Globus pallidus (tissue), 1 donor: ENCODE measurements at regions not wholly inside any gene's neighbourhood (a gene's known extent, or its start where the extent isn't known, plus 50 kb on each side); places are given as distances from the start of the nearest gene placed in this dataset.
"Not testable (repeated sequence)": the region's sequence is repeated elsewhere in the genome, so short reads cannot be mapped to it uniquely, and the experiment has no call there.

Experiments
- DNase-seq: peaks from one replicate; pipeline ENCODE4 v3.0.0-alpha.2; 2015; ENCODE audit warnings: low spot score

DNA sequence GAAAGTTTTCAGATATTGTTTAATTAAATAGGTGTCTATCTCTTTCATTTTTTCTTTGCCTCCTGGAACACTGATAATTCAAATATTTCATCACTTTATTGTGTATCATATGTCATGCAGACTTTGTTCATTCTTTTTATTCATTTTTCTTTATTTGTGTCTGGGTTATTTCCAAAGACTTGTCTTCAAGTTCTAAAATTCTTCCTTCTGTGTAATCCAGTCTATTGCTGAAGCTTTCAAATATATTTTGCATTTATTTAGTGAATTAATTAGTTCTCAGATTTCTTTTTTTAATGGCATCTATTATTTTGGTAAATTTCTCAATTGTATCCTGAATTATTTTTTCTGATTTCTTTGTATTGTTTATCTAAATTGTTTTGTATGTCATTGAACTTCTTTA is 70.1 kb downstream of the ZNF330 start:
- no peak for DNase-seq

DNA sequence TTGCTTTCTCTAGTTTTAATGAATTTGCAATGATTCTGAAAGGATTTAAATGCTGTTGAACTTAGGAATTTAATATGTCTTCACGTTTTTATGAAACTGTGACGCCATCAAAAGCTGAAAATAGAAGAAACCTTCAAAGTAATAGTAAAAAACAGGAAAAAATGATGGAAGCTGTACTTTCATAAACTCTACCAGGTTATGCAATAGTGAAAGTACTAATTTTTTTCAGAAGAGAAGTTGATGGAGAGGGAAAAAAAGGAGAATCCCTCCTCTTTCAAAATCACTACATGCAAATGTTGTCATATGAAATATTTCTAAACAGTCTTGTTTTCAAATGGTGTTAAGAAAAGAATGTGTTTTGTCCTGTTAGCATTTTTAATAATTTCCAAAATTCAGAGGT is 73.6 kb downstream of the ZNF330 start:
- DNase-seq = no peak

GRCh38 chr4:141301216-141301615 is 80.5 kb downstream of the ZNF330 start:
- DNase-seq = no peak

DNA sequence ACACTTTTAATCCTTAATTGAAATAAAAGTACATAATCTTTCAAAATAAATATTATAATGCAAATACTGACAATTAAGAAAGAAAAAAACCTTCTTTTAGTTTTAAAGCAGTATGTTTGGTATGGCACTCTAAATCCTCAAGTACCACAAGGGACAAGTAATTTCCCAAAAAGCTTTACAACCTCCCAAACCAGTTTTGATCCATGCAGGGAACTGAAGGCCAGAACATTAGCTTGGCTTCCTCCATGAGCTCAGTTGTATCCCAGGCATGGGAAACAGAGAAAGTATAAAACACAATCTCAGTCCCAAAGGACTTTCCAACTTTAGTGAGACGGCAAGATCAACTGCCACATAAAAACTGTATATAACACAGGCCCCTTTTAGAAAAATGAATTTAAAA is 82.2 kb downstream of the ZNF330 start:
- DNase-seq = no peak

- no peak for DNase-seq
These were observed 83.7 kb downstream of the ZNF330 start for GRCh38 chr4:141304346-141304745.

DNA sequence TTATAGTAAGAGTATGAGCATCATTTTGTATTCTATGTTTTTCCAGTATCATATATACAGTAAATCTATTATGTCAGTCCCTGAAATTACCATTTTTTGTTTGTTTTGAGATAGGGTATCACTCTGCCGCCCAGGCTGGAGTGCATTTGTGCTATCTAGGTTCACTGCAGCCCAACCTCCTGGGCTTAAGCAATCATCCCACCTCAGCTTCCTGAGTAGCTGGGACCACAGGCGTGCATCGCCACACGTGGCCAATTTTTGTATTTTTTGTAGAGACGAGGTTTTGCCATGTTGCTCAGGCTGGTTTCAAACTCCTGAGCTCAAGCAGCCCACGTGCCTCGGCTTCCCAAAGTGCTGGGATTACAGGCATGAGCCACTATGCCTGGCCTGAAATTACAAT is 85.6 kb downstream of the ZNF330 start:
- no peak for DNase-seq

GRCh38 chr4:141307241-141307689 is 86.6 kb downstream of the ZNF330 start:
- DNase-seq = peak; percentile 27

DNA sequence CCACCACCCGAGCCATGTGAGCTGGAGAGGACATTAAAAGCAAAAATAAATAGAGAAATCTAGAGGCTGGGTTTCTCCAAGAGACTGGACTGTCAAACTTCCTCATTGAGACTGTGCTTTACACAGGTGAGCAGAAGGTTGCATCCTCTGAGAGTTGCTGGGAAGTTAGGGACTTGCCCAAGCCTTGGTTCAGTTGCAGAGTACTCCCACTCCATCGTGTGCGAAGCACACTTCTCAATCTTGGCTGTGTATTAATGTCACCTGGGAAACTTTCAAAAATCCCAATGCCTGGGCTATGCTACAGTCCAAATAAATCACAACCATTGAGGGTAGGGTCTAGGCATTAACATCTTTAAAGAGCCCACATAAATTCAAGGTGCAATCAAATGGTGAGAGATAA is 89.2 kb downstream of the ZNF330 start:
- DNase-seq = no peak

DNA sequence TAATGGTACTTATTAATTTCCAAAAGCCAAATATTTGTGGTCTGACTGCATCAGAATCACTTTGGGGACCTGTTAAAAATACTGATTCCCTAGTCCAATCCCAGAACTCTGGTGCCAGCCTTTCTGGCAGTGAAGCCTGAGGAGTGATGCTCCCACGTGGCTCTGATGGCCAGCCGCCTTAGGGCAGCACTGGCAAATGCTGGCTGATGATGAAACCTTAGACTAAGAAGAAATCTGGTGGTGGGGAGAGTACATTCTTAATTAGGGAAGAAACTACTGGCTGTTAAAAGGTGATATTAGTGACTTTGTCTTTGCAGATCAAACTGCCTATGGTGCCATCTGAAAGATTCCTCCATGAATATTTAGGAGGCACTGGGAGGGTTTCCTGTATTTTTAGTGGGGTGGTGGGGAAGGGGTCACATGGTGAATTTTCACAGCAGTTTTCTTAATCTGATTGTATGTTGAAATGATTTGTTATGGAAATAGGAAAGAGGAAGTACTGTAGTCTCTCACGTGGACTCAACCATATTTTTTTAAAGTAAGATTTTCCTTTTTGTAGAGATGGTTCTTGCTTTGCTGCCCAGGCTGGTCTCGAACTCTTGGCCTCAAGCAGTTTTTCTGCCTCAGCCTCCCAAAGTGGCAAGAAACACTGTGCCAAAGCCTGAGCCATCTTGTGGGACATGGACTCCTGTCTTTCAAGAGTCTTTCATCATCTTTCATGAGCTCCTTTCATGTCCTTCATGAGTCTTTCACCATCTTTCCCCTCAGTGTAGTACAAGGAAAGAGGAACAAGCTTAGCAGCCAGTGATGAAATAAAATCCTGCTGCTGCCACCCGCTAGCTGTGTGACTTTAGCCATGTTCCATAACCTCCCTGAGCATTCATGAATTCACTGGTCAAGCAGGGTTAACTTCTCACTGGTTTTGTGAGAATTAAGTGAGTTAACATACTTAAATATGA is 90.8 kb downstream of the ZNF330 start:
- no peak for DNase-seq

DNA sequence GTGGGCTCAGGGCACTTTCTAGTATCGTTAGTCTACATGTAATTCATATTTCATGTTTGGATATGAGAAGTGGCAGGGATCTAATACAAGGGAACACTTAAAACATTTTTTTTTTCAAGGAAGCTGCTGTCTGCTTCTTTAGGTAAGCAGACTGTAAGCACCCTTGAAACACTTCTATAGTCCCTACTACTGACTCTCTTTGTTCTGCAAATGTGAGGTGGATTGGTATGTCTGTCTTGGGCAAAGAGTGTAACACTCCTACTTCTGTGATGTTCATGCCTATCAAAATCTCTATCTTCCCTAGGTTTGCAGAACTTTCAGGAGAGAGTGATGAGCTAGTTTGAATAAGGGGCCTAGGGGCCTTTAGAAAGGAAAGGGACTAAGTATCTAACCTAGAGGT is 93.9 kb downstream of the ZNF330 start:
- DNase-seq = no peak

DNA sequence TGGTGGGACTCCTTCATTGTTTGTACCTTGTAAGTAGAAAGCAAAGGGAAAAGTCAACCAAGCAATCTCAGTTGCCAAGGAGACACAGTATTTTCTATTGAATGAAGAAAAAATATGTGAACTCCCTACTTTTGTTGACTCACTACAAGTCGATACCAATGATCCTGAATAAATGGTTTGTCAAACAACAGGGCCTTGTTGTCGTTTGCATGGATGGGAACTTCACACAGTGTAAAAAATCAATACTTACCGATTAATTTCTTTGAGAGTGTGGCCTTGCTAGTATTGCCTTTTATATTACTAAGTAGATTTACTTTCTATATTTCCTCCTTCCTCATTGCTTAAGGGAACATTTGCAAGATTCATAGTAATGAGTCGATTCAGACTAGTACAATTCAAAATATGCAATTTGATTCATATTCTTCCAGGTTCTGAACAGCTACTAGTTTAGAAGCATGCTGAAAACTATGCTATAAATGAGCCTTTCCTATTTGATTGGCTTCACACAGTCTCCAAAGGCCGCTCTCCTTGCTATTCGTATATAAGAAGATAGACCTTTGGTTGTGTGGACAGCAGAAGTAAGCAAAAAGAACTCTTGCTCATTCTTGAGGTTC is 108.0 kb downstream of the ZNF330 start:
- DNase-seq = no peak

GRCh38 chr4:141329174-141329569 is 108.5 kb downstream of the ZNF330 start:
- no peak for DNase-seq

DNA sequence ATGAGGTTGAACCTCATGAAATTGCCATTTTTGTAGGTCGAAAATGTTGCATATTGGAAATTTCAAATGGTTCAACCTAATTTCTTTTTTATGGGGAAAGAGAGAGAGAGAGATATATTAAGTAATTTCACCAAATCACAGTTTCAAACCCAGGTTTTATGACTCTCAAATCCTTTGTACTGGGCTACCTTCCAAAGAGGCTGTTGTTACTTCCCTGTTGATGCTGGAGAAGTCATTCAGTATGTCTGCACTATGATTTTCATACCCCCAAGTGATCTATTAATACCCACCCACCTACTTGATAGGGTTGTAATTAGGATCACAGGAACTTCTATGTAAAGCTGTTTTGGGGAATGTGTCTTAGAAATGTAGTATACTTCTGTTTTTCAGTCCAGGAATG is 109.9 kb downstream of the ZNF330 start:
- DNase-seq = no peak

DNA sequence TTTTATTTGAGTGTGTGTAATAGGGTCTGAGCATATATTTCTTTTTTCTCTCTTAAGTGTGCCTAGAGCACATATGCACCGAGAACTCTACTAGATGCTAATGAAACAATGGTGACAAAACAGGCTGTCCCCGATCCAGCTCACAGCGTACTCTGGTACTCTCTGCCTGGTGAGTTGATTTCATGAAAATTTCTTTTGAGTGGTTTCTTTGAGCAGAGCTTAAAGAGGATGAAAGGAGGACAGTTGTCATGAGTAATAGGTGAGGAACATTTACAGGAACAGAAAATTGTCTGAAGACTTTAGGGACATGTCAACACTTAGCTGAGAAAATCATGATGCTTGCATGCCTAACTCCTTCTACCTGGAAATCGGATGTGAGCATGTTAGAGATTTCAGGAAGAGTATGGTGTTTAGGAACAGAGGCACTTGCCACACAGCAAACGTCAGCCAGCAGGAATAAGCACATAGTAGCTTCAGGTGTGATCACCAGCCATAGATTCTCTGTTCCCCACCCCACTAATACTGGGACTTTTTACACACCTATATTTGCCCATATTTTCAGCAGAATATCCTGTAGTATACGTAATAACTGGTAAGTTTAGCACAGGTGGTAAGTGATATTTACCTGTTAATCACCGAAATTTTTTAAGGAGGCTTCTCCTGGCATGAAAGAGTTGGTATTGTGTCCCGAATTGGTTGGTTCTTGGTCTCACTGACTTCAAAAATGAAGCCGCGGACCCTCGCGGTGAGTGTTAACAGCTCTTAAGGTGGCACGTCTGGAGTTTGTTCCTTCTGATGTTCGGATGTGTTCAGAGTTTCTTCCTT is 111.1 kb downstream of the ZNF330 start:
- no peak for DNase-seq

DNA sequence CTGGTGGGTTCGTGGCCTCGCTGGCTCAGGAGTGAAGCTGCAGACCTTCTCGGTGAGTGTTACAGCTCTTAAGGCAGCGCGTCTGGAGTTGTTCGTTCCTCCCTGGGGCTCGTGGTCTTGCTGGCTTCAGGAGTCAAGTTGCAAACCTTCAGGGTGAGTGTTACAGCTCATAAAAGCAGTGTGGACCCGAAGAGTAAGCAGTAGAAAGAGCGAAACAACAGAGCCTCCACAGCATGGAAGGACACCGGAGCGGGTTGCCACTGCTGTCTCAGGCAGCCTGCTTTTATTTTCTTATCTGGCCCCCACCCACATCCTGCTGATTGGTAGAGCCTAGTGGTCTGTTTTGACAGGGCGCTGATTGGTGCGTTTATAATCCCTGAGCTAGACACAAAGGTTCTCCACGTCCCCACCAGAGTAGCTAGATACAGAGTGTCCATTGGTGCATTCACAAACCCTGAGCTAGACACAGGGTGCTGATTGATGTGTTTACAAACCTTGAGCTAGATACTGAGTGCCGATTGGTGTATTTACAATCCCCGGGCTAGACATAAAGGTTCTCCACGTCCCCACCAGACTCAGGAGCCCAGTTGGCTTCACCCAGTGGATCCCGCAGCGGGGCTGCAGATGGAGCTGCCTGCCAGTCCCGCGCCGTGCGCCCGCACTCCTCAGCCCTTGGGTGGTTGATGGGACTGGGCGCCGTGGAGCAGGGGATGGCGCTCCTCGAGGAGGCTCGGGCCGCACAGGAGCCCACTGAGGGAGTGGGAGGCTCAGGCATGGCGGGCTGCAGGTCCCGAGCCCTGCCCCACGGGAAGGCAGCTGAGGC is 111.9 kb downstream of the ZNF330 start:
- not testable (repeated sequence) for DNase-seq

- not testable (repeated sequence) for DNase-seq
These were observed 112.9 kb downstream of the ZNF330 start for GRCh38 chr4:141333456-141334230.

DNA sequence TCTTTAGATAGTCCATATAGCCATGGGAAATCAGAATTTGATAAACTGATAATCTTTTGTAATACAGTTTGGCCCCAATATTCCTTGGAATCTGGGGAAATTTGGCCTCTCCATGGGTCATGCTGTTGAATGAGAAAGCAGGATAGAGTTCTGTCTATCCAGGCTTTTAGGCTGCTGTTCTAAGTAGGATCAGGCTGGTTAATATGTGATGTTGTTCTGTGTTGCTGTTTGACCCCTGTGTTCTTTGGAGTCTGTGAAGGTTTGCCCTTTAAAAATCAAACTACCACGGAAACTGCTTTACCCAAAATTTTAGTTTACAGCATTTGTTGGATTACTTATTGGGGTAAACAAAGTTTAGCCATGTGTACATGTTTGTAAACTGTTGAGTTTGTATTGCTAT is 114.5 kb downstream of the ZNF330 start:
- DNase-seq = no peak

DNA sequence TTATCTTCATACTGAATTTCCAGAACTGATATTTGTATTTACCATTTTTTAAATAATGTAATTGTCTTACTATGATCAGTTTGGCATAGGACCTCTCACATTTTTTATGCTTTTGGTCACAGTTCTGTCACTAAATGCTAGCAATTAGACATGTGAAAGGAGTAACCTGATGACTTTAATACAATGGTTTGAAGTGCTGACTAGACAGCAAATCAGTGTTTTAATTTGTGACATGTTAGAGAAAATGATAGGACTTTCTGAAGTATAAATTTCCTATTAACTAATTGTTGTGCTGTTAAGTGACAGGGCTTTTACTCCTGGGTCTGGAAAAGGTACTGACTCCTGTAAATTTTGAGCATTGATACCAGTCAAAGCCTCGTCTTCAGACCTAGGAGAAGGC is 117.5 kb downstream of the ZNF330 start:
- no peak for DNase-seq

DNA sequence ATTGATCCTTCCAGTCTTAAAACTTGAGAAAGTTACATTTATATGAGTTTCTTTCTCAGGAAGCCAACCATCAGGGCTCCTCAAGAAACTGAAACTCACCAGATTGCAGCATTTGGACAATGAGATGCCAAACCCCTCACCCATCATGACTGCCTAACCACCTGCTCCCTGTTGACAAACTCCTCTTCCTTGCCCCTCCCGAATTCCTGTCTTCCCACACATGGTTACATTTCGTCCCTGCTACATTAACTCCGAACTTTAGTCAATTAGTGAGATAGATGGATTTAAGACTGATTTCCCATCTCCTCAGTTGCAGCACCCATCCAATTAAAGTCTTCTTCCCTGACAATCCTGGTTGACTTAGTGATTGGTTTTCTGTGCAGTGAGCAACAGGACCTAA is 118.7 kb downstream of the ZNF330 start:
- no peak for DNase-seq

DNA sequence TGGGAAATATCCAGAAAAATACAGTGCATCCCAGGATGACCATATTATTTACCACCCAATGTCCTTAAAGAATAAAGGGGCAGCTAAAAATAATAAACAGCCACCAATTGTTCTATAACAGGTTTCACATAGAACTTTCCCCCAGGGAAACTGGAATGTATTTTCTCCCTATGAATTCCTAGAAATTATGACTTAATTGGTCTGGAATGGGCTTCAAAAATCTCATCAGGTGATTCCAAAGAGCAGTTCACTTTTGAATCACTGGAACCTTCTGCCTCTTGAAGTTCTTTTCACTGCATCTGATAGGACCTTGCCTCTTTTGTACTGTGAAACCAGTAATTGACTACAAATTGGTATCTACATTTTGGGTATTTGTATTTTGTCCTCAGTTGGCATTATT is 119.3 kb downstream of the ZNF330 start:
- no peak for DNase-seq

DNA sequence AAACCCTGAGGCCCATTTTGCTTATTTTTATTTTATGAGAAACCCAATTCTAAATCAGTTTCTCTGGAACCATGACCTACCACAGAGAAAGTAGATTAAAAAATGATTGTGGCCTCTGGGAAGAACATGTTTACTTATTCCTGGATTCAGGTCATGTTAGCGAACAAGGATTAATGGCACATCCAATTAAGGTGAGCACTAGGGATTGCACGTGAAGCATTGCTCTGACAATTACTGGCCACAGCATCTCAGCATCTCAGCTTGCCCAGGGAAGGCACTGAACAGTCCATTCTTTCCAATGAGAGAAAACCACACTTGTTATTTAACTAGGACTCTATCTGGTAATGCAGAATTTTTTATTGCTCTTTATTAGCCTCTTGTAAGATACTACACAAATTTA is 119.8 kb downstream of the ZNF330 start:
- DNase-seq = no peak
